Cardiac muscle cell (in vitro differentiated cells and primary cell): ENCODE measurements at regions not wholly inside any gene's neighbourhood (a gene's known extent, or its start where the extent isn't known, plus 50 kb on each side); places are given as distances from the start of the nearest gene placed in this dataset.
A peak's percentile ranks its signal among the peaks of the same experiment; 100 is the strongest.

Experiments used
- DNase-seq, 2 donors: peaks; one replicate each; pipeline versions ENCODE4 v3.0.0 to v3.0.0-alpha.2; 2010 to 2017; ENCODE audit warnings: low read depth in 1 of 2, low spot score in 1 of 2
- H3K27ac ChIP-seq: fragments of 200-600 bp; sonication (generic); 2 replicates; pipeline ENCODE4 v1.5.1; 2016
- H3K27me3 ChIP-seq: fragments of 200-600 bp; sonication (generic); 2 replicates; pipeline ENCODE4 v1.6.0; 2016; ENCODE audit warnings: control low read depth
- H3K36me3 ChIP-seq: fragments of 200-600 bp; sonication (generic); 2 replicates; pipeline ENCODE4 v1.5.1; 2016; ENCODE audit warnings: control low read depth
- H3K4me1 ChIP-seq: fragments of 200-600 bp; sonication (generic); 2 replicates; pipeline ENCODE4 v1.8.1; 2017; ENCODE audit warnings: low read depth, mild to moderate bottlenecking, mixed run types
- H3K4me3 ChIP-seq: fragments of 200-600 bp; sonication (generic); 2 replicates; pipeline ENCODE4 v1.5.1; 2016; ENCODE audit warnings: mild to moderate bottlenecking
- H3K9me3 ChIP-seq: fragments of 200-600 bp; sonication (generic); 2 replicates; pipeline ENCODE4 v1.5.1; 2017; ENCODE audit warnings: low read depth, mild to moderate bottlenecking, control low read depth
- CTCF ChIP-seq: IDR thresholded peaks from 2 replicates; pipeline ENCODE4 v1.5.1; 2012; ENCODE audit warnings: low read depth, mild to moderate bottlenecking, low read length

- Histone ChIP-seq H3K36me3 (no peaks in the 10 kb centered on the region), H3K9me3 (no peaks in the 10 kb centered on the region)
These were observed 447.0 kb downstream of the PLK2 start for GRCh38 chr5:58012801-58013315.

GRCh38 chr5:58012102-58012501 lies 447.8 kb downstream of the PLK2 start:
- H3K27ac ChIP-seq = no peak overlapping the region
- H3K36me3 ChIP-seq = no peaks in the 10 kb centered on the region
- no peaks in the 10 kb centered on the region for H3K27me3 ChIP-seq
- H3K9me3 ChIP-seq = no peaks in the 10 kb centered on the region
- no peak overlapping the region for H3K4me3 ChIP-seq
- no peak for TF ChIP-seq CTCF
- no peak for DNase-seq
- H3K4me1 ChIP-seq = no peaks in the 10 kb centered on the region

More at GRCh38 chr5:58012801-58013315, 447.0 kb downstream of the PLK2 start:
- H3K27me3 ChIP-seq = no peaks in the 10 kb centered on the region
- H3K4me1 ChIP-seq = no peaks in the 10 kb centered on the region
- no peak for TF ChIP-seq CTCF
- DNase-seq = no peak
- H3K27ac ChIP-seq = no peak overlapping the region
- no peak overlapping the region for H3K4me3 ChIP-seq

DNA sequence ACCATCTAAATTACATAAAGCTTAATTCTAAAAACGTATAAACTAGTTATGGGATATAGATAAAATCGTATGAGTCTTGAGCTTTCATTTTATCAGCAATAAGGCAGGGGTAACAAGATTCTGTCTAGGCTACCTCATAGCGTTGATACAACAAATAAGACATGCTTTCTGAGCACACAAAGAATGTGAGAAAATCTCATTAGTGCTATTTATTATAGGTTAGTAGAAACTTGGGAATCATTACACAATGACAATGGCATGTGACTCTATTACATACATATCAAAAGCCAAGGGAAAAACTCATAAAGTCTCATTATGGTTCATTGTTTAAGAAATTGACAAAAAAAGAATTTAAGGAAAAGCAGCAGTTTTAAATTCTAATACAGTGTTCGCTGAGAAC lies 448.6 kb downstream of the PLK2 start:
- Histone ChIP-seq H3K27ac (no peak overlapping the region), H3K4me3 (no peak overlapping the region), H3K4me1 (no peaks in the 10 kb centered on the region), H3K27me3 (no peaks in the 10 kb centered on the region), H3K36me3 (no peaks in the 10 kb centered on the region), H3K9me3 (no peaks in the 10 kb centered on the region)
- no peak for TF ChIP-seq CTCF
- no peak for DNase-seq

- H3K27me3 ChIP-seq = no peaks in the 10 kb centered on the region
- no peaks in the 10 kb centered on the region for H3K4me1 ChIP-seq
- no peak overlapping the region for H3K4me3 ChIP-seq
- H3K9me3 ChIP-seq = no peaks in the 10 kb centered on the region
- no peak overlapping the region for H3K27ac ChIP-seq
- TF ChIP-seq CTCF = no peak
- no peaks in the 10 kb centered on the region for H3K36me3 ChIP-seq
- no peak for DNase-seq
These were observed 450.1 kb downstream of the PLK2 start for GRCh38 chr5:58009754-58010153.

DNA sequence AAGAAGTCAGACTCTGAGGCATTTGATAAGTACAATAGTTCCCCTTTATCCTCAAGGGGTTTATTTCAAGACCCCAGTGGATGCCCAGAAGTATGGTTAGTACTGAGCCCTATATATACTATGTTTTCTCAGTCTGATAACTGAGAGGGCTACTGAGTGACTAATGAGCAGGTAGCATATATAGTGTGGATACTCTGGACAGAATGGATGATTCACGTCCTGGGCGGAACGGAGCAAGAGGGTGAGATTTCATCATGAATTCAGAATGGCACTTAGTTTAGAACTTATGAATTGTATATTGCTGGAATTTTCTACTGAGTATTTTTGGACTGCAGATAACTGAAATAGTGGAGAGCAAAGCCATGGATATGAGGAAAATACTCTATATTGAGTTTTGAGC lies 457.6 kb downstream of the PLK2 start:
- no peak for TF ChIP-seq CTCF
- H3K9me3 ChIP-seq = no peaks in the 10 kb centered on the region
- peak in 1 of 2 donors; percentile 41 for DNase-seq

GRCh38 chr5:57993866-57994265 lies 466.0 kb downstream of the PLK2 start:
- Histone ChIP-seq H3K36me3 (no peaks in the 10 kb centered on the region), H3K4me1 (no peaks in the 10 kb centered on the region), H3K27ac (no peak overlapping the region), H3K4me3 (no peak overlapping the region), H3K27me3 (no peaks in the 10 kb centered on the region), H3K9me3 (no peaks in the 10 kb centered on the region)
- no peak for DNase-seq
- no peak for TF ChIP-seq CTCF

More for the DNA sequence above, 457.6 kb downstream of the PLK2 start:
- no peaks in the 10 kb centered on the region for H3K36me3 ChIP-seq
- no peaks in the 10 kb centered on the region for H3K27me3 ChIP-seq
- H3K27ac ChIP-seq = no peak overlapping the region
- no peaks in the 10 kb centered on the region for H3K4me1 ChIP-seq
- H3K4me3 ChIP-seq = no peak overlapping the region
